Neural progenitor cell (in vitro differentiated cells): ENCODE measurements at regions not wholly inside any gene's neighbourhood (a gene's known extent, or its start where the extent isn't known, plus 50 kb on each side); places are given as distances from the start of the nearest gene placed in this dataset.

Experiments
- DNase-seq: peaks from one replicate; pipeline ENCODE4 v3.0.0-alpha.2; 2016; ENCODE audit warnings: low spot score
- H2AFZ ChIP-seq: fragments of 200-600 bp; sonication (generic); replicated peaks from 2 replicates; pipeline ENCODE4 v1.6.1; 2016; ENCODE audit warnings: antibody characterized with exemption
- H3F3A ChIP-seq: fragments of 200-600 bp; sonication (generic); 2 replicates; pipeline ENCODE4 v1.6.1; 2016; ENCODE audit warnings: antibody characterized with exemption, low read depth
- H3K27ac ChIP-seq: fragments of 200-600 bp; sonication (generic); 2 replicates; pipeline ENCODE4 v1.5.1; 2016; ENCODE audit warnings: mild to moderate bottlenecking
- H3K27me3 ChIP-seq: fragments of 200-600 bp; sonication (generic); 2 replicates; pipeline ENCODE4 v1.6.1; 2016; ENCODE audit warnings: mild to moderate bottlenecking, moderate library complexity
- H3K36me3 ChIP-seq: fragments of 200-600 bp; sonication (generic); 2 replicates; pipeline ENCODE4 v1.5.1; 2016
- H3K4me1 ChIP-seq: fragments of 200-600 bp; sonication (generic); 2 replicates; pipeline ENCODE4 v1.6.1; 2016; ENCODE audit warnings: mixed run types
- H3K4me2 ChIP-seq: fragments of 200-600 bp; sonication (generic); 2 replicates; pipeline ENCODE4 v1.6.1; 2016
- H3K4me3 ChIP-seq: fragments of 200-600 bp; sonication (generic); 2 replicates; pipeline ENCODE4 v1.5.1; 2016
- H3K79me2 ChIP-seq: fragments of 200-600 bp; sonication (generic); 2 replicates; pipeline ENCODE4 v1.6.1; 2016; ENCODE audit warnings: low read depth
- H3K9ac ChIP-seq: fragments of 200-600 bp; sonication (generic); 2 replicates; pipeline ENCODE4 v1.6.1; 2016
- H3K9me3 ChIP-seq: fragments of 200-600 bp; sonication (generic); 2 replicates; pipeline ENCODE4 v1.5.1; 2016; ENCODE audit warnings: low read depth
- H4K20me1 ChIP-seq: fragments of 200-600 bp; sonication (generic); 2 replicates; pipeline ENCODE4 v1.6.1; 2016; ENCODE audit warnings: low read depth
- H3K27ac Mint-ChIP-seq: 3 replicates; pipeline ENCODE4 v1.8.0; 2021; ENCODE audit warnings: mixed read lengths
- H3K27me3 Mint-ChIP-seq: 2 replicates; pipeline ENCODE4 v1.8.0; 2022; ENCODE audit warnings: low read depth, mild to moderate bottlenecking, inconsistent platforms, moderate library complexity, mixed read lengths; ENCODE audit not compliant: insufficient read depth
- H3K36me3 Mint-ChIP-seq: 3 replicates; pipeline ENCODE4 v1.8.0; 2021; ENCODE audit warnings: mixed read lengths
- H3K4me1 Mint-ChIP-seq: 3 replicates; pipeline ENCODE4 v1.8.0; 2021; ENCODE audit warnings: mixed read lengths
- H3K4me3 Mint-ChIP-seq: 3 replicates; pipeline ENCODE4 v1.8.0; 2021; ENCODE audit warnings: mild to moderate bottlenecking, moderate library complexity, mixed read lengths
- H3K9me3 Mint-ChIP-seq: 3 replicates; pipeline ENCODE4 v1.8.0; 2020; ENCODE audit warnings: mixed read lengths
- CTCF ChIP-seq: fragments of 200-600 bp; sonication (generic); IDR thresholded peaks from 2 replicates; pipeline ENCODE4 v1.5.1; 2017; ENCODE audit warnings: antibody characterized with exemption, mild to moderate bottlenecking
- EZH2 ChIP-seq: fragments of 200-600 bp; sonication (generic); IDR thresholded peaks from 2 replicates; pipeline ENCODE4 v1.6.1; 2017; ENCODE audit warnings: antibody characterized with exemption, mild to moderate bottlenecking, moderate library complexity
- EZH2phosphoT487 ChIP-seq: fragments of 200-600 bp; sonication (generic); IDR thresholded peaks from 2 replicates; pipeline ENCODE4 v1.6.1; 2017; ENCODE audit warnings: antibody characterized with exemption

GRCh38 chr14:81884382-81884781, 350.7 kb upstream of the SEL1L start:
- H3K27me3 Mint-ChIP-seq: peaks cover 5% of the 10 kb centered on the region
- TF ChIP-seq CTCF (no peak), EZH2 (no peak), EZH2phosphoT487 (no peak)
- H2AFZ ChIP-seq: no peak overlapping the region
- H4K20me1 ChIP-seq: no peaks in the 10 kb centered on the region
- H3K79me2 ChIP-seq: no peaks in the 10 kb centered on the region
- no peak overlapping the region for H3K9ac ChIP-seq
- no peak overlapping the region for H3K27ac ChIP-seq
- no peaks in the 10 kb centered on the region for H3K4me1 Mint-ChIP-seq
- H3K9me3 Mint-ChIP-seq: no peaks in the 10 kb centered on the region
- no peaks in the 10 kb centered on the region for H3K9me3 ChIP-seq
- no peaks in the 10 kb centered on the region for H3K4me1 ChIP-seq
- no peak overlapping the region for H3K4me2 ChIP-seq
- no peak overlapping the region for H3K27ac Mint-ChIP-seq
- H3K36me3 ChIP-seq: no peaks in the 10 kb centered on the region
- no peak overlapping the region for H3K4me3 ChIP-seq
- no peaks in the 10 kb centered on the region for H3K36me3 Mint-ChIP-seq
- H3K4me3 Mint-ChIP-seq: no peak overlapping the region
- no peaks in the 10 kb centered on the region for H3F3A ChIP-seq
- H3K27me3 ChIP-seq: no peaks in the 10 kb centered on the region
- DNase-seq: no peak

- no peak overlapping the region for H3K9ac ChIP-seq
- H3K36me3 Mint-ChIP-seq: no peaks in the 10 kb centered on the region
- H3K4me3 ChIP-seq: no peak overlapping the region
- no peaks in the 10 kb centered on the region for H3K9me3 ChIP-seq
- H3K9me3 Mint-ChIP-seq: no peaks in the 10 kb centered on the region
- H3K36me3 ChIP-seq: no peaks in the 10 kb centered on the region
- TF ChIP-seq CTCF: no peak
- TF ChIP-seq EZH2phosphoT487: no peak
- TF ChIP-seq EZH2: no peak
- H2AFZ ChIP-seq: no peak overlapping the region
- no peaks in the 10 kb centered on the region for H3K27me3 ChIP-seq
- H3F3A ChIP-seq: no peaks in the 10 kb centered on the region
- no peaks in the 10 kb centered on the region for H3K4me1 Mint-ChIP-seq
- H3K79me2 ChIP-seq: no peaks in the 10 kb centered on the region
- H3K4me3 Mint-ChIP-seq: no peak overlapping the region
- no peak for DNase-seq
- peaks cover 4% of the 10 kb centered on the region for H3K27me3 Mint-ChIP-seq
- no peak overlapping the region for H3K4me2 ChIP-seq
- H3K4me1 ChIP-seq: no peaks in the 10 kb centered on the region
- no peaks in the 10 kb centered on the region for H4K20me1 ChIP-seq
- H3K27ac ChIP-seq: no peak overlapping the region
- H3K27ac Mint-ChIP-seq: no peak overlapping the region
Observed at GRCh38 chr14:81886588-81886987, 352.9 kb upstream of the SEL1L start.

GRCh38 chr14:81889529-81889928, 355.9 kb upstream of the SEL1L start:
- no peak overlapping the region for H2AFZ ChIP-seq
- H3K9me3 Mint-ChIP-seq: no peaks in the 10 kb centered on the region

More at GRCh38 chr14:81889529-81889928, 355.9 kb upstream of the SEL1L start:
- no peaks in the 10 kb centered on the region for H3K36me3 ChIP-seq
- H3F3A ChIP-seq: no peaks in the 10 kb centered on the region
- no peaks in the 10 kb centered on the region for H3K4me1 Mint-ChIP-seq
- no peaks in the 10 kb centered on the region for H3K79me2 ChIP-seq
- TF ChIP-seq EZH2phosphoT487 (no peak), CTCF (no peak), EZH2 (no peak)
- no peaks in the 10 kb centered on the region for H3K36me3 Mint-ChIP-seq
- H3K4me3 ChIP-seq: no peak overlapping the region
- no peaks in the 10 kb centered on the region for H4K20me1 ChIP-seq
- no peak for DNase-seq
- no peak overlapping the region for H3K27ac ChIP-seq
- H3K27ac Mint-ChIP-seq: no peak overlapping the region
- no peaks in the 10 kb centered on the region for H3K9me3 ChIP-seq
- no peak overlapping the region for H3K4me2 ChIP-seq
- H3K9ac ChIP-seq: no peak overlapping the region
- no peaks in the 10 kb centered on the region for H3K27me3 ChIP-seq
- peaks cover 4% of the 10 kb centered on the region for H3K27me3 Mint-ChIP-seq
- H3K4me1 ChIP-seq: no peaks in the 10 kb centered on the region
- H3K4me3 Mint-ChIP-seq: no peak overlapping the region
